ENCODE measurements at regions not wholly inside any gene's neighbourhood (a gene's known extent, or its start where the extent isn't known, plus 50 kb on each side); places are given as distances from the start of the nearest gene placed in this dataset.
"Not testable (repeated sequence)": the region's sequence is repeated elsewhere in the genome, so short reads cannot be mapped to it uniquely, and the experiment has no call there.

- Mint-ChIP-seq H3K27ac (no peak overlapping the region), H3K4me1 (ENCODE audit: low read depth) (no peaks in the 10 kb centered on the region), H3K27me3 (ENCODE audit: insufficient read depth) (peaks cover 2% of the 10 kb centered on the region), H3K36me3 (ENCODE audit: low read depth) (no peaks in the 10 kb centered on the region), H3K9me3 (no peaks in the 10 kb centered on the region), H3K4me3 (no peak overlapping the region)
- intact Hi-C loops (cut with micrococcal nuclease), result no loop called here
- DNase-seq (ENCODE audit: low spot score), result no peak
Observed at GRCh38 chr2:180540761-180541160, 439.6 kb upstream of the UBE2E3 start.

DNA sequence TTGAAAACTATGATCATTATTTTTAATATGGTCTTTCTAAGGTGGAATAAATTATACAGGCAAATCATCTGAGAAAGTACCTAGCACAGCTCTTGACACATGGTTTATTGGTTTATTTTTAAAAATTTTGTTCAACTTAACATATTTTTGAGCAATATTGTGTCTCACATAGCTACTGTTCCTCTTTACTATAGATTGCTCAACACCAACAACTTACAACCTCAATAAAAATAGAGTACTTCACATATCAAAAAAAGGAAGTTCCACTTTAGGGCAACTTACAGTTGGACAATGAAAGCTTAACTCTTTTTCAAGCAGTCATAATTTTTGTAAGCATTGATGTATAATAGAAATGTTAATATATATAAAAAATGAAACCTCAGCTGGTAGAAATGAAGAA is 440.9 kb upstream of the UBE2E3 start:
- no peaks in the 10 kb centered on the region for H3K9me3 Mint-ChIP-seq
- H3K36me3 Mint-ChIP-seq (ENCODE audit: low read depth), result no peaks in the 10 kb centered on the region
- H3K27ac Mint-ChIP-seq, result no peak overlapping the region
- H3K27me3 Mint-ChIP-seq (ENCODE audit: insufficient read depth), result peaks cover 2% of the 10 kb centered on the region
- DNase-seq (ENCODE audit: low spot score), result no peak
- intact Hi-C loops (cut with micrococcal nuclease), result no loop called here
- no peaks in the 10 kb centered on the region for H3K4me1 Mint-ChIP-seq (ENCODE audit: low read depth)
- H3K4me3 Mint-ChIP-seq, result no peak overlapping the region

DNA sequence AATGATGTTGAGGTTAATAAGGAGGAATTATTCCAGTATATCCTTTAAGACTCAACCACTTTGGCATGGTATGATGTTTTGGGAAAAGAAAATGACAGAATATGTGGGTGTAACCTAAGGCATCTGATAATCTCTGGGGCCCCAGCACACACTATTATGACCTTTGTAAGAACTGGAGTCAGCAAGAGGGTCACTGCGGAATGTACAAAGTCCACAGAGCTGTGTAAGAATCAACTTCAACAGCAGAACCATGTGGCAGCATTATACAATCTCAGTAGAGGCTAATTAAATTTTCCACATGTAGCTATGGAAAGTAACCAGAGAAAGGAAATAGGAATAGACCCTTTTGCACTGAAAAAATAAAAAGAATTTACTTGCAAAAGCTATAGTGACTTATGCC is 445.1 kb upstream of the UBE2E3 start:
- Mint-ChIP-seq H3K9me3 (no peaks in the 10 kb centered on the region), H3K36me3 (ENCODE audit: low read depth) (no peaks in the 10 kb centered on the region), H3K4me3 (no peak overlapping the region), H3K27ac (no peak overlapping the region), H3K4me1 (ENCODE audit: low read depth) (no peaks in the 10 kb centered on the region), H3K27me3 (ENCODE audit: insufficient read depth) (peaks cover under 1% of the 10 kb centered on the region)
- intact Hi-C loops (cut with micrococcal nuclease), result no loop called here
- DNase-seq (ENCODE audit: low spot score), result no peak

DNA sequence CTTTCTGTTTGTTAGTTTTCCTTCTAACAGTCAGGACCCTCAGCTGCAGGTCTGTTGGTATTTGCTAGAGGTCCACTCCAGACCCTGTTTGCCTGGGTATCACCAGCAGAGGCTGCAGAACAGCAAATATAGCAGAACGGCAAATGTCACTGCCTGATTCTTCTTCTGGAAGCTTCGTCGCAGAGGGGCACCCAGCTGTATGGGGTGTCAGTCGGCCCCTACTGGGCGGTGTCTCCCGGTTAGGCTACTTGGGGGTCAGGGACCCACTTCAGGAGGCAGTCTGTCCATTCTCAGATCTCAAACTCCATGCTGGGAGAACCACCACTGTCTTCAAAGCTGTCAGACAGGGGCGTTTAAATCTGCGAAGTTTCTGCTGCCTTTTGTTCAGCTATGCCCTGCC is 448.6 kb upstream of the UBE2E3 start:
- H3K4me1 Mint-ChIP-seq (ENCODE audit: low read depth); H3K36me3 Mint-ChIP-seq (ENCODE audit: low read depth); DNase-seq (ENCODE audit: low spot score); H3K27ac Mint-ChIP-seq; H3K4me3 Mint-ChIP-seq; H3K27me3 Mint-ChIP-seq (ENCODE audit: insufficient read depth); H3K9me3 Mint-ChIP-seq; intact Hi-C loops (cut with micrococcal nuclease): not testable (repeated sequence)

- Mint-ChIP-seq H3K4me1 (ENCODE audit: low read depth) (no peaks in the 10 kb centered on the region), H3K4me3 (no peak overlapping the region), H3K27me3 (ENCODE audit: insufficient read depth) (peaks cover 1% of the 10 kb centered on the region), H3K27ac (no peak overlapping the region), H3K9me3 (no peaks in the 10 kb centered on the region), H3K36me3 (ENCODE audit: low read depth) (no peaks in the 10 kb centered on the region)
- no peak for DNase-seq (ENCODE audit: low spot score)
- intact Hi-C loops (cut with micrococcal nuclease), result no loop called here
Observed at GRCh38 chr2:180524499-180524898, 455.9 kb upstream of the UBE2E3 start.

GRCh38 chr2:180523621-180524340 is 456.6 kb upstream of the UBE2E3 start:
- Mint-ChIP-seq H3K27ac (no peak overlapping the region), H3K4me3 (no peak overlapping the region), H3K27me3 (ENCODE audit: insufficient read depth) (peaks cover 1% of the 10 kb centered on the region), H3K36me3 (ENCODE audit: low read depth) (no peaks in the 10 kb centered on the region), H3K4me1 (ENCODE audit: low read depth) (no peaks in the 10 kb centered on the region), H3K9me3 (no peaks in the 10 kb centered on the region)
- intact Hi-C loops (cut with micrococcal nuclease), result no loop called here
- DNase-seq (ENCODE audit: low spot score), result no peak

DNA sequence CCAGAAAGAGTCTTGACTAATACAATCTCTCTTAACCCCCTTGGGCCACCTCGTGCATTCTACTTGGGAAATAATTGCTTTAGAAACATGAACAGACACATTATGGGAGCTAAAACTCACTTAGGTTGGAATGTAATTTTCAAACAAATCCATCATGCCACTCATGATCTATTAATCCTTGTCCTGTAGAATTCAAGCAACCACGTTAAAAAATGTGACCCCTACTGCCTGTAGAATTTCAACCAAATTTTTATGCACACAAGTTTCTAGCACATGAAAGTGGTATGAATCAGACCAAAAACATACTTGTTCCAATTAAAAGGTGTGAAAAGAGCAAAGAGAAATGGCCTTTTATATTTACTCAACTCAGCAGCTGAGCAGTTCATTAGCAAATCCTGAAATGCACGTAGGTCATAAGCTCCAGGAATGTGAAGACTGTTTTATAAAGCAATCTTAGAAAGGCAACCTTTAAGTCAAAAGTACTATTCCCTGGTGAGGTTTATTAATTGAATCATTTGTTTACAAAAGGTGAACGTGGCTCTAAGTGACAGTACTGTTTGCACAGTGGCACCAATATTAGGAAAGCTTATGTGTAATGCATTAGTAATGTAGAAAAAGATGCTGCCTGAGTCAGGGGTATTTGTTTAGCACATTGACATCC is 459.4 kb upstream of the UBE2E3 start:
- no peaks in the 10 kb centered on the region for H3K4me1 Mint-ChIP-seq (ENCODE audit: low read depth)
- H3K27ac Mint-ChIP-seq, result no peak overlapping the region
- intact Hi-C loops (cut with micrococcal nuclease), result no loop called here
- no peaks in the 10 kb centered on the region for H3K9me3 Mint-ChIP-seq
- no peak for DNase-seq (ENCODE audit: low spot score)
- peaks cover 1% of the 10 kb centered on the region for H3K27me3 Mint-ChIP-seq (ENCODE audit: insufficient read depth)
- H3K36me3 Mint-ChIP-seq (ENCODE audit: low read depth), result no peaks in the 10 kb centered on the region
- no peak overlapping the region for H3K4me3 Mint-ChIP-seq

GRCh38 chr2:180520206-180520605 is 460.2 kb upstream of the UBE2E3 start:
- H3K36me3 Mint-ChIP-seq (ENCODE audit: low read depth), result no peaks in the 10 kb centered on the region
- peaks cover 1% of the 10 kb centered on the region for H3K27me3 Mint-ChIP-seq (ENCODE audit: insufficient read depth)
- no peak overlapping the region for H3K27ac Mint-ChIP-seq
- no peaks in the 10 kb centered on the region for H3K4me1 Mint-ChIP-seq (ENCODE audit: low read depth)
- intact Hi-C loops (cut with micrococcal nuclease), result no loop called here
- DNase-seq (ENCODE audit: low spot score), result no peak
- no peaks in the 10 kb centered on the region for H3K9me3 Mint-ChIP-seq
- H3K4me3 Mint-ChIP-seq, result peak overlapping the region; percentile 15

GRCh38 chr2:180519276-180519675 is 461.1 kb upstream of the UBE2E3 start:
- DNase-seq (ENCODE audit: low spot score), result no peak
- H3K4me3 Mint-ChIP-seq, result no peak overlapping the region
- H3K27ac Mint-ChIP-seq, result no peak overlapping the region
- intact Hi-C loops (cut with micrococcal nuclease), result no loop called here
- H3K27me3 Mint-ChIP-seq (ENCODE audit: insufficient read depth), result peaks cover 1% of the 10 kb centered on the region
- H3K9me3 Mint-ChIP-seq, result no peaks in the 10 kb centered on the region
- H3K36me3 Mint-ChIP-seq (ENCODE audit: low read depth), result no peaks in the 10 kb centered on the region
- no peaks in the 10 kb centered on the region for H3K4me1 Mint-ChIP-seq (ENCODE audit: low read depth)

DNA sequence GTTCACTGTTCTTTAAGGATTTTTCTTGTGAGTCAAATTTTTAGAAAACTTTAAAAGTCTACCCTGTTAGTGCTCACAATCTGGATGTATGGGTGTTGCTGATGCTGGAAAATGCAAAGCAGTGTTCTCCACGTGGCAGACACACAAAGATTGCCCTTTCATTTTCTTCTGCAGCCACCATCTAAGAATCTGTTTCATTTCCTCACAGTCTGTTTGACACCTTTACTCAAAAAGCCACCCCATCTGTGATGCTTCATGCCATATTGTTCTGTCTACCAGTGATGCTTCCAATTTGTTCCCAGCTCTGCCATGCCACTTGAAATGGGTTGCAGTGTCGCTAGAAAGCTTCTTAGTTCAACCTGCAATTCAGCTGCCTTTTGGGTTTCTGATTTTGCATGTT is 464.2 kb upstream of the UBE2E3 start:
- Mint-ChIP-seq H3K9me3 (no peaks in the 10 kb centered on the region), H3K4me3 (no peak overlapping the region)
- intact Hi-C loops (cut with micrococcal nuclease), result no loop called here

DNA sequence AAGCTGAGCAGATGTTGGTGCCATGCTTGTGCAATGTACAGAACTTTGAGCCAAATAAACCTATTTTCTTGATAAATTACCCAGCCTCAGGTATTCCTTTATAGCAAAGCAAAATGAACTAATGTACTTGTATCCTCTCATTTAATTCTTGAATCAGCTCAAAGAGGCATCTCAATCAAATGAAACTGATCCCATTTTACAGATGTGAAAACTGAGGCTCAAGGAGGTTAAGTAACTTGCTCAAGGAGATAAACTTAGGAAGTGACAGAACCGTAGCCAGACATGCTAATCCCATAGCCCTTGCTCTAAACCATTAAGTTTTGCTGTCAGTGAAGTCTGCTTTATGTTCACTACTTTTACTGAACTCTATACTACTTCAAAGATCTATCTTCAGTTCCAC is 467.0 kb upstream of the UBE2E3 start:
- Mint-ChIP-seq H3K36me3 (ENCODE audit: low read depth) (no peaks in the 10 kb centered on the region), H3K9me3 (no peaks in the 10 kb centered on the region), H3K4me1 (ENCODE audit: low read depth) (no peaks in the 10 kb centered on the region), H3K27me3 (ENCODE audit: insufficient read depth) (peaks cover 2% of the 10 kb centered on the region), H3K4me3 (no peak overlapping the region), H3K27ac (no peak overlapping the region)
- DNase-seq (ENCODE audit: low spot score), result no peak
- intact Hi-C loops (cut with micrococcal nuclease), result no loop called here

More for the DNA sequence above, 464.2 kb upstream of the UBE2E3 start:
- Mint-ChIP-seq H3K4me1 (ENCODE audit: low read depth) (no peaks in the 10 kb centered on the region), H3K27me3 (ENCODE audit: insufficient read depth) (peaks cover 1% of the 10 kb centered on the region), H3K27ac (no peak overlapping the region), H3K36me3 (ENCODE audit: low read depth) (no peaks in the 10 kb centered on the region)
- DNase-seq (ENCODE audit: low spot score), result no peak

GRCh38 chr2:180508458-180508857 is 471.9 kb upstream of the UBE2E3 start:
- Mint-ChIP-seq H3K27ac (no peak overlapping the region), H3K27me3 (ENCODE audit: insufficient read depth) (peaks cover 4% of the 10 kb centered on the region), H3K4me3 (no peak overlapping the region), H3K36me3 (ENCODE audit: low read depth) (no peaks in the 10 kb centered on the region), H3K4me1 (ENCODE audit: low read depth) (no peaks in the 10 kb centered on the region), H3K9me3 (no peaks in the 10 kb centered on the region)
- DNase-seq (ENCODE audit: low spot score), result no peak
- intact Hi-C loops (cut with micrococcal nuclease), result no loop called here

GRCh38 chr2:180507028-180507427 is 473.4 kb upstream of the UBE2E3 start:
- Mint-ChIP-seq H3K36me3 (ENCODE audit: low read depth) (no peaks in the 10 kb centered on the region), H3K27me3 (ENCODE audit: insufficient read depth) (peaks cover 4% of the 10 kb centered on the region), H3K9me3 (no peaks in the 10 kb centered on the region), H3K27ac (no peak overlapping the region), H3K4me3 (no peak overlapping the region), H3K4me1 (ENCODE audit: low read depth) (no peaks in the 10 kb centered on the region)
- intact Hi-C loops (cut with micrococcal nuclease), result no loop called here
- no peak for DNase-seq (ENCODE audit: low spot score)

Data from activated T-helper 1 cell treated with anti-CD3 and anti-CD28 coated beads, Interleukin-12 subunit alpha, Interleukin-12 subunit beta, Interleukin-2, Interleukin-4 antibody, amounts not matched to agents 30 ng/mL and 10 ng/mL and 1 ng/mL, durations not matched to agents 14 hours and 24 hours and 36 hours (primary cell).